ENCODE measurements at regions not wholly inside any gene's neighbourhood (a gene's known extent, or its start where the extent isn't known, plus 50 kb on each side); places are given as distances from the start of the nearest gene placed in this dataset.
A peak's percentile ranks its signal among the peaks of the same experiment; 100 is the strongest.

- no peak for TF ChIP-seq CTCF (IDR thresholded peaks at IDR 0.05)
Measured at GRCh38 chr2:179349670-179350303, 85.2 kb upstream of the SESTD1 start.

GRCh38 chr2:179348906-179349305, 84.3 kb upstream of the SESTD1 start:
- Histone ChIP-seq H3K79me2 (no peaks in the 10 kb centered on the region), H3K4me1 (peaks cover 8% of the 10 kb centered on the region), H3K9me3 (ENCODE audit: control insufficient read depth, low read length) (no peaks in the 10 kb centered on the region), H3K4me3 (ENCODE audit: low read depth, low read length) (no peak overlapping the region), H3K36me3 (ENCODE audit: control insufficient read depth, insufficient read depth, low read length) (no peaks in the 10 kb centered on the region), H3K9ac (no peak overlapping the region), H3K27me3 (ENCODE audit: control insufficient read depth, insufficient read depth, low read length) (no peaks in the 10 kb centered on the region), H3K4me2 (ENCODE audit: low read length) (no peak overlapping the region), H2AFZ (no peak overlapping the region), H3K27ac (no peak overlapping the region)
- no peak for TF ChIP-seq CTCF (IDR thresholded peaks at IDR 0.05)

More at GRCh38 chr2:179349670-179350303, 85.2 kb upstream of the SESTD1 start:
- no peaks in the 10 kb centered on the region for H3K36me3 ChIP-seq (ENCODE audit: control insufficient read depth, insufficient read depth, low read length)
- peaks cover 2% of the 10 kb centered on the region for H3K4me1 ChIP-seq
- H3K79me2 ChIP-seq, result no peaks in the 10 kb centered on the region
- H3K4me3 ChIP-seq (ENCODE audit: low read depth, low read length), result no peak overlapping the region
- no peak overlapping the region for H3K27ac ChIP-seq
- H3K9ac ChIP-seq, result no peak overlapping the region
- no peaks in the 10 kb centered on the region for H3K27me3 ChIP-seq (ENCODE audit: control insufficient read depth, insufficient read depth, low read length)
- no peak overlapping the region for H2AFZ ChIP-seq
- no peaks in the 10 kb centered on the region for H3K9me3 ChIP-seq (ENCODE audit: control insufficient read depth, low read length)
- no peak overlapping the region for H3K4me2 ChIP-seq (ENCODE audit: low read length)

- no peak overlapping the region for H3K9ac ChIP-seq
- H3K27ac ChIP-seq, result no peak overlapping the region
- no peaks in the 10 kb centered on the region for H3K79me2 ChIP-seq
- peak overlapping the region; percentile 80 for H2AFZ ChIP-seq
- peaks cover 8% of the 10 kb centered on the region for H3K4me1 ChIP-seq
- no peak overlapping the region for H3K4me3 ChIP-seq (ENCODE audit: low read depth, low read length)
- no peak for TF ChIP-seq CTCF (IDR thresholded peaks at IDR 0.05)
- H3K9me3 ChIP-seq (ENCODE audit: control insufficient read depth, low read length), result no peaks in the 10 kb centered on the region
- no peaks in the 10 kb centered on the region for H3K27me3 ChIP-seq (ENCODE audit: control insufficient read depth, insufficient read depth, low read length)
- no peaks in the 10 kb centered on the region for H3K36me3 ChIP-seq (ENCODE audit: control insufficient read depth, insufficient read depth, low read length)
- H3K4me2 ChIP-seq (ENCODE audit: low read length), result no peak overlapping the region
Measured at GRCh38 chr2:179344970-179345369, 80.3 kb upstream of the SESTD1 start.

GRCh38 chr2:179344280-179344964, 79.8 kb upstream of the SESTD1 start:
- H3K4me2 ChIP-seq (ENCODE audit: low read length), result no peak overlapping the region
- H2AFZ ChIP-seq, result peak overlapping the region; percentile 80
- peaks cover 8% of the 10 kb centered on the region for H3K4me1 ChIP-seq
- no peak overlapping the region for H3K4me3 ChIP-seq (ENCODE audit: low read depth, low read length)
- no peak overlapping the region for H3K9ac ChIP-seq
- no peaks in the 10 kb centered on the region for H3K27me3 ChIP-seq (ENCODE audit: control insufficient read depth, insufficient read depth, low read length)
- H3K36me3 ChIP-seq (ENCODE audit: control insufficient read depth, insufficient read depth, low read length), result no peaks in the 10 kb centered on the region
- TF ChIP-seq CTCF (IDR thresholded peaks at IDR 0.05), result no peak
- no peaks in the 10 kb centered on the region for H3K79me2 ChIP-seq
- no peak overlapping the region for H3K27ac ChIP-seq
- no peaks in the 10 kb centered on the region for H3K9me3 ChIP-seq (ENCODE audit: control insufficient read depth, low read length)

- Histone ChIP-seq H3K36me3 (ENCODE audit: control insufficient read depth, insufficient read depth, low read length) (no peaks in the 10 kb centered on the region), H3K79me2 (no peaks in the 10 kb centered on the region), H3K27me3 (ENCODE audit: control insufficient read depth, insufficient read depth, low read length) (no peaks in the 10 kb centered on the region), H3K4me2 (ENCODE audit: low read length) (no peak overlapping the region), H3K4me3 (ENCODE audit: low read depth, low read length) (no peak overlapping the region), H3K9ac (no peak overlapping the region), H2AFZ (peak overlapping the region; percentile 80), H3K9me3 (ENCODE audit: control insufficient read depth, low read length) (no peaks in the 10 kb centered on the region), H3K27ac (no peak overlapping the region), H3K4me1 (peaks cover 8% of the 10 kb centered on the region)
- no peak for TF ChIP-seq CTCF (IDR thresholded peaks at IDR 0.05)
Measured at GRCh38 chr2:179343945-179344279, 79.3 kb upstream of the SESTD1 start.

All from parathyroid adenoma (tissue), 2 donors.